ENCODE measurements at regions not wholly inside any gene's neighbourhood (a gene's known extent, or its start where the extent isn't known, plus 50 kb on each side); places are given as distances from the start of the nearest gene placed in this dataset.

DNA sequence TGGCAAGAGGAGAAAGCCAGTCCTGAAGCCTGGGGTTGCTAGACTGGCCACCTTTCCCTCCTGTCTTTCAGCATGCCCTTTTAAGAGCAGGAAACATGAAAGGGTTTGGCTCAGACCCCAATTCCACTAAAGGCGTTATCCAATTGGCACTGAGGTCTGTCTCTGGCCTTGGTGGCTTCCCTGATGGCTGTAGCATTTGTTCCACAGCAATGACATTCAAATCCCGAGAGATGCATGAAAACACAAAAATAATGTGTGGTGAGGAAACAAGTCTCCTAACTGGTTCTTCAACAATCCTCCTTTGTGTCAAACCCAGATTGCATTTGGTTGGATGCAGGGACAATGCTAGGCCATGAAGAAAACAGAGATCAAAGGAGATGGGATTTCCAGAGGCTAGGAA is 56.5 kb upstream of the ADTRP start:
- TF ChIP-seq, protein P1, sequence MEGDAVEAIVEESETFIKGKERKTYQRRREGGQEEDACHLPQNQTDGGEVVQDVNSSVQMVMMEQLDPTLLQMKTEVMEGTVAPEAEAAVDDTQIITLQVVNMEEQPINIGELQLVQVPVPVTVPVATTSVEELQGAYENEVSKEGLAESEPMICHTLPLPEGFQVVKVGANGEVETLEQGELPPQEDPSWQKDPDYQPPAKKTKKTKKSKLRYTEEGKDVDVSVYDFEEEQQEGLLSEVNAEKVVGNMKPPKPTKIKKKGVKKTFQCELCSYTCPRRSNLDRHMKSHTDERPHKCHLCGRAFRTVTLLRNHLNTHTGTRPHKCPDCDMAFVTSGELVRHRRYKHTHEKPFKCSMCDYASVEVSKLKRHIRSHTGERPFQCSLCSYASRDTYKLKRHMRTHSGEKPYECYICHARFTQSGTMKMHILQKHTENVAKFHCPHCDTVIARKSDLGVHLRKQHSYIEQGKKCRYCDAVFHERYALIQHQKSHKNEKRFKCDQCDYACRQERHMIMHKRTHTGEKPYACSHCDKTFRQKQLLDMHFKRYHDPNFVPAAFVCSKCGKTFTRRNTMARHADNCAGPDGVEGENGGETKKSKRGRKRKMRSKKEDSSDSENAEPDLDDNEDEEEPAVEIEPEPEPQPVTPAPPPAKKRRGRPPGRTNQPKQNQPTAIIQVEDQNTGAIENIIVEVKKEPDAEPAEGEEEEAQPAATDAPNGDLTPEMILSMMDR (IDR thresholded peaks at IDR 0.05), result no peak
- no peak for TF ChIP-seq EZH2 (IDR thresholded peaks at IDR 0.05; ENCODE audit: borderline replicate concordance, insufficient read depth, low read depth, low read length, poor library complexity, severe bottlenecking)
